GOT3 (cell line): ENCODE measurements at regions not wholly inside any gene's neighbourhood (a gene's known extent, or its start where the extent isn't known, plus 50 kb on each side); places are given as distances from the start of the nearest gene placed in this dataset.

ENCODE experiments used
- DNase-seq: peaks from one replicate; lab custom pipeline; 2025; ENCODE audit warnings: mixed read lengths; lab: John Stamatoyannopoulos, UW

- no peak for DNase-seq
Observed at GRCh38 chr3:177599837-177600236, 402.6 kb upstream of the TBL1XR1 start.

- DNase-seq: no peak
Observed at GRCh38 chr3:177600411-177600810, 403.1 kb upstream of the TBL1XR1 start.

- no peak for DNase-seq
Observed at GRCh38 chr3:177601152-177601551, 403.9 kb upstream of the TBL1XR1 start.

- DNase-seq: no peak
Observed at GRCh38 chr3:177602601-177603147, 405.4 kb upstream of the TBL1XR1 start.

- no peak for DNase-seq
Observed at GRCh38 chr3:177603148-177603603, 405.9 kb upstream of the TBL1XR1 start.

GRCh38 chr3:177604181-177604580 is 406.9 kb upstream of the TBL1XR1 start:
- DNase-seq: no peak

GRCh38 chr3:177606891-177607290 is 409.6 kb upstream of the TBL1XR1 start:
- DNase-seq: no peak

GRCh38 chr3:177607589-177607988 is 410.3 kb upstream of the TBL1XR1 start:
- no peak for DNase-seq

- no peak for DNase-seq
Observed at GRCh38 chr3:177608443-177608842, 411.2 kb upstream of the TBL1XR1 start.

GRCh38 chr3:177609613-177610012 is 412.3 kb upstream of the TBL1XR1 start:
- DNase-seq: no peak

GRCh38 chr3:177610262-177610661 is 413.0 kb upstream of the TBL1XR1 start:
- no peak for DNase-seq

- DNase-seq: no peak
Observed at GRCh38 chr3:177610686-177611633, 413.7 kb upstream of the TBL1XR1 start.

GRCh38 chr3:177611752-177612334 is 414.6 kb upstream of the TBL1XR1 start:
- no peak for DNase-seq

- DNase-seq: no peak
Observed at GRCh38 chr3:177613901-177614300, 416.6 kb upstream of the TBL1XR1 start.

- no peak for DNase-seq
Observed at GRCh38 chr3:177615015-177615414, 417.7 kb upstream of the TBL1XR1 start.

GRCh38 chr3:177618873-177619733 is 421.8 kb upstream of the TBL1XR1 start:
- no peak for DNase-seq

GRCh38 chr3:177620073-177620472 is 422.8 kb upstream of the TBL1XR1 start:
- DNase-seq: no peak

- DNase-seq: no peak
Observed at GRCh38 chr3:177622520-177622919, 425.2 kb upstream of the TBL1XR1 start.

- no peak for DNase-seq
Observed at GRCh38 chr3:177622982-177623617, 425.8 kb upstream of the TBL1XR1 start.

- no peak for DNase-seq
Observed at GRCh38 chr3:177624528-177625495, 427.5 kb upstream of the TBL1XR1 start.
